ENCODE measurements at regions not wholly inside any gene's neighbourhood (a gene's known extent, or its start where the extent isn't known, plus 50 kb on each side); places are given as distances from the start of the nearest gene placed in this dataset.

- H3K36me3 ChIP-seq (ENCODE audit: control insufficient read depth in 2 of 2, insufficient read depth in 1 of 2, low read length in 2 of 2) = no peaks in the 10 kb centered on the region
- no peak overlapping the region for H3K4me3 ChIP-seq (ENCODE audit: low read depth, low read length)
- no peak overlapping the region for H3K27ac ChIP-seq (ENCODE audit: extremely low read depth, low read depth, low read length)
- POLR2A ChIA-PET = no interaction called here
- CTCF ChIA-PET = interaction anchor here (0.7 to 1.2 kb wide), 3 partner anchors 11 to 1223 kb away, joined by 3 to 5 read pairs (median 5); no protein-coding TSS in a partner anchor
- no peaks in the 10 kb centered on the region for H3K4me1 ChIP-seq (ENCODE audit: control insufficient read depth, insufficient read depth, low read length)
- TF ChIP-seq ZNF157 (tag by site-specific recombination; IDR thresholded peaks at IDR 0.05) = no peak
- no peak for TF ChIP-seq ZNF426 (tag by site-specific recombination; IDR thresholded peaks at IDR 0.05)
- no peak for TF ChIP-seq ZNF394 (tag by site-specific recombination; IDR thresholded peaks at IDR 0.05; ENCODE audit: borderline replicate concordance)
- no peak for TF ChIP-seq ZNF664 (tag by site-specific recombination; IDR thresholded peaks at IDR 0.05)
- no peak for TF ChIP-seq ZNF558 (tag by site-specific recombination; IDR thresholded peaks at IDR 0.05)
- TF ChIP-seq ZNF747 (tag by site-specific recombination; IDR thresholded peaks at IDR 0.05) = no peak
- no peak for TF ChIP-seq ZNF660 (tag by site-specific recombination; IDR thresholded peaks at IDR 0.05)
- TF ChIP-seq SALL2 (tag by site-specific recombination; IDR thresholded peaks at IDR 0.05; ENCODE audit: borderline replicate concordance) = no peak
- TF ChIP-seq ZSCAN23 (tag by site-specific recombination; IDR thresholded peaks at IDR 0.05) = no peak
- TF ChIP-seq BCL11A (tag by site-specific recombination; IDR thresholded peaks at IDR 0.05; ENCODE audit: low read depth) = no peak
- TF ChIP-seq ZNF2 (tag by site-specific recombination; IDR thresholded peaks at IDR 0.05) = no peak
- no peak for TF ChIP-seq ZNF529 (tag by site-specific recombination; IDR thresholded peaks at IDR 0.05; ENCODE audit: insufficient replicate concordance)
- no peak for TF ChIP-seq ZNF791 (tag by site-specific recombination; IDR thresholded peaks at IDR 0.05)
- no peak for TF ChIP-seq HOXC10 (CRISPR knock-in tag; IDR thresholded peaks at IDR 0.05)
- H3K9me3 ChIP-seq (ENCODE audit: control insufficient read depth, insufficient read depth, low read depth, low read length) = no peaks in the 10 kb centered on the region
These were observed 250.9 kb downstream of the NR2F2 start for GRCh38 chr15:96581371-96581770.

GRCh38 chr15:96582473-96582872 is 252.0 kb downstream of the NR2F2 start:
- TF ChIP-seq ZNF37A (tag by site-specific recombination; IDR thresholded peaks at IDR 0.05) (no peak), SALL2 (tag by site-specific recombination; IDR thresholded peaks at IDR 0.05; ENCODE audit: borderline replicate concordance) (no peak), ZNF747 (tag by site-specific recombination; IDR thresholded peaks at IDR 0.05) (no peak), ZNF548 (tag by site-specific recombination; IDR thresholded peaks at IDR 0.05) (no peak), ZNF19 (tag by site-specific recombination; IDR thresholded peaks at IDR 0.05; ENCODE audit: low read depth) (no peak), ZNF121 (tag by site-specific recombination; IDR thresholded peaks at IDR 0.05) (no peak), ZBTB48 (tag by site-specific recombination; IDR thresholded peaks at IDR 0.05) (no peak), FEZF1 (tag by site-specific recombination; IDR thresholded peaks at IDR 0.05) (no peak), GLIS2 (tag by site-specific recombination; IDR thresholded peaks at IDR 0.05) (no peak), SP7 (tag by site-specific recombination; IDR thresholded peaks at IDR 0.05) (no peak), IKZF3 (tag by site-specific recombination; IDR thresholded peaks at IDR 0.05) (no peak), ZNF423 (tag by site-specific recombination; IDR thresholded peaks at IDR 0.05) (no peak), ZXDB (tag by site-specific recombination; IDR thresholded peaks at IDR 0.05) (no peak)
- TF ChIP-seq, protein P1, sequence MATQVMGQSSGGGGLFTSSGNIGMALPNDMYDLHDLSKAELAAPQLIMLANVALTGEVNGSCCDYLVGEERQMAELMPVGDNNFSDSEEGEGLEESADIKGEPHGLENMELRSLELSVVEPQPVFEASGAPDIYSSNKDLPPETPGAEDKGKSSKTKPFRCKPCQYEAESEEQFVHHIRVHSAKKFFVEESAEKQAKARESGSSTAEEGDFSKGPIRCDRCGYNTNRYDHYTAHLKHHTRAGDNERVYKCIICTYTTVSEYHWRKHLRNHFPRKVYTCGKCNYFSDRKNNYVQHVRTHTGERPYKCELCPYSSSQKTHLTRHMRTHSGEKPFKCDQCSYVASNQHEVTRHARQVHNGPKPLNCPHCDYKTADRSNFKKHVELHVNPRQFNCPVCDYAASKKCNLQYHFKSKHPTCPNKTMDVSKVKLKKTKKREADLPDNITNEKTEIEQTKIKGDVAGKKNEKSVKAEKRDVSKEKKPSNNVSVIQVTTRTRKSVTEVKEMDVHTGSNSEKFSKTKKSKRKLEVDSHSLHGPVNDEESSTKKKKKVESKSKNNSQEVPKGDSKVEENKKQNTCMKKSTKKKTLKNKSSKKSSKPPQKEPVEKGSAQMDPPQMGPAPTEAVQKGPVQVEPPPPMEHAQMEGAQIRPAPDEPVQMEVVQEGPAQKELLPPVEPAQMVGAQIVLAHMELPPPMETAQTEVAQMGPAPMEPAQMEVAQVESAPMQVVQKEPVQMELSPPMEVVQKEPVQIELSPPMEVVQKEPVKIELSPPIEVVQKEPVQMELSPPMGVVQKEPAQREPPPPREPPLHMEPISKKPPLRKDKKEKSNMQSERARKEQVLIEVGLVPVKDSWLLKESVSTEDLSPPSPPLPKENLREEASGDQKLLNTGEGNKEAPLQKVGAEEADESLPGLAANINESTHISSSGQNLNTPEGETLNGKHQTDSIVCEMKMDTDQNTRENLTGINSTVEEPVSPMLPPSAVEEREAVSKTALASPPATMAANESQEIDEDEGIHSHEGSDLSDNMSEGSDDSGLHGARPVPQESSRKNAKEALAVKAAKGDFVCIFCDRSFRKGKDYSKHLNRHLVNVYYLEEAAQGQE (tag by site-specific recombination; IDR thresholded peaks at IDR 0.05) = no peak
- TF ChIP-seq, protein P2, sequence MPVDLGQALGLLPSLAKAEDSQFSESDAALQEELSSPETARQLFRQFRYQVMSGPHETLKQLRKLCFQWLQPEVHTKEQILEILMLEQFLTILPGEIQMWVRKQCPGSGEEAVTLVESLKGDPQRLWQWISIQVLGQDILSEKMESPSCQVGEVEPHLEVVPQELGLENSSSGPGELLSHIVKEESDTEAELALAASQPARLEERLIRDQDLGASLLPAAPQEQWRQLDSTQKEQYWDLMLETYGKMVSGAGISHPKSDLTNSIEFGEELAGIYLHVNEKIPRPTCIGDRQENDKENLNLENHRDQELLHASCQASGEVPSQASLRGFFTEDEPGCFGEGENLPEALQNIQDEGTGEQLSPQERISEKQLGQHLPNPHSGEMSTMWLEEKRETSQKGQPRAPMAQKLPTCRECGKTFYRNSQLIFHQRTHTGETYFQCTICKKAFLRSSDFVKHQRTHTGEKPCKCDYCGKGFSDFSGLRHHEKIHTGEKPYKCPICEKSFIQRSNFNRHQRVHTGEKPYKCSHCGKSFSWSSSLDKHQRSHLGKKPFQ (tag by site-specific recombination; IDR thresholded peaks at IDR 0.05) = no peak
- TF ChIP-seq, protein P3, sequence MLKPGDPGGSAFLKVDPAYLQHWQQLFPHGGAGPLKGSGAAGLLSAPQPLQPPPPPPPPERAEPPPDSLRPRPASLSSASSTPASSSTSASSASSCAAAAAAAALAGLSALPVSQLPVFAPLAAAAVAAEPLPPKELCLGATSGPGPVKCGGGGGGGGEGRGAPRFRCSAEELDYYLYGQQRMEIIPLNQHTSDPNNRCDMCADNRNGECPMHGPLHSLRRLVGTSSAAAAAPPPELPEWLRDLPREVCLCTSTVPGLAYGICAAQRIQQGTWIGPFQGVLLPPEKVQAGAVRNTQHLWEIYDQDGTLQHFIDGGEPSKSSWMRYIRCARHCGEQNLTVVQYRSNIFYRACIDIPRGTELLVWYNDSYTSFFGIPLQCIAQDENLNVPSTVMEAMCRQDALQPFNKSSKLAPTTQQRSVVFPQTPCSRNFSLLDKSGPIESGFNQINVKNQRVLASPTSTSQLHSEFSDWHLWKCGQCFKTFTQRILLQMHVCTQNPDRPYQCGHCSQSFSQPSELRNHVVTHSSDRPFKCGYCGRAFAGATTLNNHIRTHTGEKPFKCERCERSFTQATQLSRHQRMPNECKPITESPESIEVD (tag by site-specific recombination; IDR thresholded peaks at IDR 0.05) = no peak
- TF ChIP-seq, protein P4, sequence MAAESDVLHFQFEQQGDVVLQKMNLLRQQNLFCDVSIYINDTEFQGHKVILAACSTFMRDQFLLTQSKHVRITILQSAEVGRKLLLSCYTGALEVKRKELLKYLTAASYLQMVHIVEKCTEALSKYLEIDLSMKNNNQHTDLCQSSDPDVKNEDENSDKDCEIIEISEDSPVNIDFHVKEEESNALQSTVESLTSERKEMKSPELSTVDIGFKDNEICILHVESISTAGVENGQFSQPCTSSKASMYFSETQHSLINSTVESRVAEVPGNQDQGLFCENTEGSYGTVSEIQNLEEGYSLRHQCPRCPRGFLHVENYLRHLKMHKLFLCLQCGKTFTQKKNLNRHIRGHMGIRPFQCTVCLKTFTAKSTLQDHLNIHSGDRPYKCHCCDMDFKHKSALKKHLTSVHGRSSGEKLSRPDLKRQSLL (tag by site-specific recombination; IDR thresholded peaks at IDR 0.05) = no peak
- Histone ChIP-seq H3K4me1 (ENCODE audit: control insufficient read depth, insufficient read depth, low read length) (no peaks in the 10 kb centered on the region), H3K36me3 (ENCODE audit: control insufficient read depth in 2 of 2, insufficient read depth in 1 of 2, low read length in 2 of 2) (no peaks in the 10 kb centered on the region), H3K9me3 (ENCODE audit: control insufficient read depth, insufficient read depth, low read depth, low read length) (no peaks in the 10 kb centered on the region), H3K4me3 (ENCODE audit: low read depth, low read length) (no peak overlapping the region), H3K27ac (ENCODE audit: extremely low read depth, low read depth, low read length) (no peak overlapping the region)
- ChIA-PET POLR2A (no interaction called here), CTCF (interaction anchor here (3.8 kb wide), 1 partner anchor 255 kb away, joined by 22 read pairs; no protein-coding TSS in a partner anchor)

All from HEK293 (cell line).